ENCODE measurements at regions not wholly inside any gene's neighbourhood (a gene's known extent, or its start where the extent isn't known, plus 50 kb on each side); places are given as distances from the start of the nearest gene placed in this dataset.

DNA sequence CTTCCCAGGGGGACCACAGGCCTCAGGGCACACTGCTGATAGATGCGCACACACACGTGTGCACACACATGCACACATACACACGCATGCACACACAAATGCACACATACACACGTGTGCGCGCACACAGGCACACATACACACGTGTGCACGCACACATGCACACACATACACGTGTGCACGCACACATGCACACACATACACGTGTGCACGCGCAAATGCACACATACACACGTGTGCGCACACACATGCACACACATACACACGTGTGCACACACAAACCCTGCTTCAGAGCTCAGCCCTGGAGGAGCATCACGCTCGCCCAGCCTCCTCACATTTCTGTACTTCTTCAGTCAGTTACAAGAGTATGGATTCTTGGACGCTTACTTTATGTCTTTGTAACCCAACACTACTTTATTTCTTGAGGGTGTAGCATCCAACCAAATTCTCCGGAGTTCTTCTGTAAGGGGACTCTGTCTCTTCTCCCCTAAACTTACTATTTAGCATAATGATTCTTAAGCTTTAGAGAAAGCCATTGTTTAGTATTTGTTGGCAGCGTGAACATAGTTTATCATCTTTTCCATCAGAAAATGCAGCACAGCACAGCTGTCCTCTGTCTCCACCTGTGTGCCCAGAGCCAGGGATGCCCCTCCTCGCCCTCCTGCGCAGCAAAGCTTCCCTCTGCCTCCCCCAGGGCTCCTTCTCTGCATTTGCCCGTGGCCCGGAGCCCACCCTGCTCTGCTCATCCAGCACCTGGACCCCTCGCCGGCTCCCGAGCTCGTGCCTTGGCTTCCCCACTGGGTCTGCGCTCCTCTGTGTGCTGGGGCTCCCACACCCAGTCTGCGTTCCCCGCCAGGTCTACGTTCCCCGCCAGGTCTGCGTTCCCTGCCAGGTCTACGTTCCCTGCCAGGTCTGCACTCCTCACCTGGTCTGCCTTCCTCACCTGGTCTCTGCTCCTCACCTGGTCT is 74.4 kb upstream of the CTDP1 start:
- TF ChIP-seq RAD21 (IDR thresholded peaks at IDR 0.05; ENCODE audit: low read depth): no peak
- TF ChIP-seq, protein P1, sequence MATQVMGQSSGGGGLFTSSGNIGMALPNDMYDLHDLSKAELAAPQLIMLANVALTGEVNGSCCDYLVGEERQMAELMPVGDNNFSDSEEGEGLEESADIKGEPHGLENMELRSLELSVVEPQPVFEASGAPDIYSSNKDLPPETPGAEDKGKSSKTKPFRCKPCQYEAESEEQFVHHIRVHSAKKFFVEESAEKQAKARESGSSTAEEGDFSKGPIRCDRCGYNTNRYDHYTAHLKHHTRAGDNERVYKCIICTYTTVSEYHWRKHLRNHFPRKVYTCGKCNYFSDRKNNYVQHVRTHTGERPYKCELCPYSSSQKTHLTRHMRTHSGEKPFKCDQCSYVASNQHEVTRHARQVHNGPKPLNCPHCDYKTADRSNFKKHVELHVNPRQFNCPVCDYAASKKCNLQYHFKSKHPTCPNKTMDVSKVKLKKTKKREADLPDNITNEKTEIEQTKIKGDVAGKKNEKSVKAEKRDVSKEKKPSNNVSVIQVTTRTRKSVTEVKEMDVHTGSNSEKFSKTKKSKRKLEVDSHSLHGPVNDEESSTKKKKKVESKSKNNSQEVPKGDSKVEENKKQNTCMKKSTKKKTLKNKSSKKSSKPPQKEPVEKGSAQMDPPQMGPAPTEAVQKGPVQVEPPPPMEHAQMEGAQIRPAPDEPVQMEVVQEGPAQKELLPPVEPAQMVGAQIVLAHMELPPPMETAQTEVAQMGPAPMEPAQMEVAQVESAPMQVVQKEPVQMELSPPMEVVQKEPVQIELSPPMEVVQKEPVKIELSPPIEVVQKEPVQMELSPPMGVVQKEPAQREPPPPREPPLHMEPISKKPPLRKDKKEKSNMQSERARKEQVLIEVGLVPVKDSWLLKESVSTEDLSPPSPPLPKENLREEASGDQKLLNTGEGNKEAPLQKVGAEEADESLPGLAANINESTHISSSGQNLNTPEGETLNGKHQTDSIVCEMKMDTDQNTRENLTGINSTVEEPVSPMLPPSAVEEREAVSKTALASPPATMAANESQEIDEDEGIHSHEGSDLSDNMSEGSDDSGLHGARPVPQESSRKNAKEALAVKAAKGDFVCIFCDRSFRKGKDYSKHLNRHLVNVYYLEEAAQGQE (IDR thresholded peaks at IDR 0.05; ENCODE audit: low read depth): no peak
- TF ChIP-seq ZBTB7A (IDR thresholded peaks at IDR 0.05; ENCODE audit: low read depth): no peak
- no peak for TF ChIP-seq YY1 (IDR thresholded peaks at IDR 0.05; ENCODE audit: low read depth)
- no peak for TF ChIP-seq EGR1 (IDR thresholded peaks at IDR 0.05)
- TF ChIP-seq TCF12 (IDR thresholded peaks at IDR 0.05; ENCODE audit: low read depth): no peak
- TF ChIP-seq, protein P2, sequence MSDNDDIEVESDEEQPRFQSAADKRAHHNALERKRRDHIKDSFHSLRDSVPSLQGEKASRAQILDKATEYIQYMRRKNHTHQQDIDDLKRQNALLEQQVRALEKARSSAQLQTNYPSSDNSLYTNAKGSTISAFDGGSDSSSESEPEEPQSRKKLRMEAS (IDR thresholded peaks at IDR 0.05): no peak
- TF ChIP-seq CREB1 (IDR thresholded peaks at IDR 0.05; ENCODE audit: low read depth): no peak
- TF ChIP-seq NFIC (IDR thresholded peaks at IDR 0.05): no peak
- no peak for TF ChIP-seq USF1 (IDR thresholded peaks at IDR 0.05)
- no peak for TF ChIP-seq FOXM1 (IDR thresholded peaks at IDR 0.05; ENCODE audit: borderline replicate concordance, low read depth)
- no peak for TF ChIP-seq TAF1 (IDR thresholded peaks at IDR 0.05; ENCODE audit: low read depth)
- TF ChIP-seq EP300 (IDR thresholded peaks at IDR 0.05; ENCODE audit: borderline replicate concordance): no peak
- no peak for TF ChIP-seq TEAD4 (IDR thresholded peaks at IDR 0.05)

- no peak for TF ChIP-seq EGR1 (IDR thresholded peaks at IDR 0.05)
- no peak for TF ChIP-seq TCF12 (IDR thresholded peaks at IDR 0.05; ENCODE audit: low read depth)
- TF ChIP-seq TAF1 (IDR thresholded peaks at IDR 0.05; ENCODE audit: low read depth): no peak
- TF ChIP-seq ZBTB7A (IDR thresholded peaks at IDR 0.05; ENCODE audit: low read depth): no peak
- TF ChIP-seq, protein P2 (IDR thresholded peaks at IDR 0.05): no peak
Observed at GRCh38 chr18:79606621-79607331, 72.8 kb upstream of the CTDP1 start.

DNA sequence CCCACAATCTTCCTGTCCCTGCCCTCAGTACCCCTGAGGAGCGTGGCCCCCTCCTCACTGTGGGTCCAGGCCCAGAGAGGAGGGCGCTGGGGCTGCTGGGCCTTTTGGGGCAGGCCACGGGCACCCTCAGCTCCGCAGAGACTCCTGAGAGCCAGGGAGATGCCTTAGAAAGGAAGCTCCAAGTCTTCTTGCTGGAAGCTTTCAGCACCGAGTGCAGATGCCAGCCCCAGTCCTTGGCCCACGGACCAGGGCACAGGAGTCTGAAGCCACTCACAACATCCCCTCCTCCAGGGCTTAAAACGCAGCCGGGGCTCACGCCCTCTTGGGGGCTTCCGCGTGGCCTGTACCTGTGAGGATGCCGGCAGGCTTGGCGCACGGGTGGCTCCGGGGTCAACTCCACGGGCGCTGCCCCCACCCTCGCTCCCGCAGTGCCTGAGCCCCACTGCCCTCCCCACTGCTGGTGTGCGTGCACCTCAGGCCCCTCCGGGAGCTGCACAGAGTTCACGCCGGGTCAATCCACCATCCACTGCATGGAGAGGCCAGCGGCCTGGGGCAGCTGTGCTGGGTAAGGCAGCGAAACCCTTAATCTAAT is 72.1 kb upstream of the CTDP1 start:
- TF ChIP-seq USF1 (IDR thresholded peaks at IDR 0.05) (no peak), TCF12 (IDR thresholded peaks at IDR 0.05; ENCODE audit: low read depth) (no peak), CEBPB (IDR thresholded peaks at IDR 0.05) (no peak), TEAD4 (IDR thresholded peaks at IDR 0.05) (no peak), TAF1 (IDR thresholded peaks at IDR 0.05; ENCODE audit: low read depth) (no peak), NFIC (IDR thresholded peaks at IDR 0.05) (no peak), CREB1 (IDR thresholded peaks at IDR 0.05; ENCODE audit: low read depth) (no peak), EGR1 (IDR thresholded peaks at IDR 0.05) (no peak), ZBTB7A (IDR thresholded peaks at IDR 0.05; ENCODE audit: low read depth) (no peak), RAD21 (IDR thresholded peaks at IDR 0.05; ENCODE audit: low read depth) (no peak), EP300 (IDR thresholded peaks at IDR 0.05; ENCODE audit: borderline replicate concordance) (no peak)
- TF ChIP-seq, protein P2 (IDR thresholded peaks at IDR 0.05): no peak
- TF ChIP-seq, protein P1 (IDR thresholded peaks at IDR 0.05; ENCODE audit: low read depth): no peak

DNA sequence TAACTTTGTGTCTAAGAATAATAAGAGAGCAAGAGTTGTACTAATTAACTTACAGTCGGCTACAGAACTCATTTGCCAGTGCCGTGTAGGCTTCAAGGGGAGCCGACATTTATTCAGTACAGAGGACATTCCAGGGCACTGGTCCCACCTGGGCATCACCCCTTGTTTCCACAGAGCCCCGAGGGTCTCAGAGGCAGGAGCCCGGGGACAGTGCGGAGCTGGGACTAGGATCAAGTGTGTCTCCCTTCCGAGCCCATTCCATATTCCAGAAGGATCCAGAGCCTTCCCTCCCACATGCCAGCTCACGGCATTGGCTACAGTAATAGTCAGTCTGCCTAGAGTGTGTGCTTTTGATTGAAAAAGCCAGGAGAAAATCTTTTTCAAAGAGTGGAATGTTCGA is 71.5 kb upstream of the CTDP1 start:
- TF ChIP-seq USF1 (IDR thresholded peaks at IDR 0.05) (no peak), YY1 (IDR thresholded peaks at IDR 0.05; ENCODE audit: low read depth) (no peak), NFIC (IDR thresholded peaks at IDR 0.05) (no peak), EP300 (IDR thresholded peaks at IDR 0.05; ENCODE audit: borderline replicate concordance) (no peak), TEAD4 (IDR thresholded peaks at IDR 0.05) (no peak), TAF1 (IDR thresholded peaks at IDR 0.05; ENCODE audit: low read depth) (no peak), CREB1 (IDR thresholded peaks at IDR 0.05; ENCODE audit: low read depth) (no peak), EGR1 (IDR thresholded peaks at IDR 0.05) (no peak), TCF12 (IDR thresholded peaks at IDR 0.05; ENCODE audit: low read depth) (no peak), FOXM1 (IDR thresholded peaks at IDR 0.05; ENCODE audit: borderline replicate concordance, low read depth) (no peak), CEBPB (IDR thresholded peaks at IDR 0.05) (no peak), RAD21 (IDR thresholded peaks at IDR 0.05; ENCODE audit: low read depth) (no peak), ZBTB7A (IDR thresholded peaks at IDR 0.05; ENCODE audit: low read depth) (no peak)
- TF ChIP-seq, protein P2 (IDR thresholded peaks at IDR 0.05): no peak

All from Ishikawa (cell line).